Astrocyte (in vitro differentiated cells and primary cell): ENCODE measurements at regions not wholly inside any gene's neighbourhood (a gene's known extent, or its start where the extent isn't known, plus 50 kb on each side); places are given as distances from the start of the nearest gene placed in this dataset.

Experiments
- DNase-seq: peaks from one replicate; pipeline ENCODE4 v3.0.0-alpha.2; 2010; ENCODE audit warnings: low read depth
- FAIRE-seq: peaks from 2 replicates; lab custom pipeline; 2011; peaks lifted over from hg19 to GRCh38; lab: Jason Lieb, UNC
- H2AFZ ChIP-seq: 2 replicates; pipeline ENCODE4 v1.6.0; 2012; ENCODE audit warnings: low read depth, low read length, inconsistent platforms
- H3K27ac ChIP-seq: 2 replicates; pipeline ENCODE4 v1.5.1; 2011; ENCODE audit warnings: low read depth, low read length, inconsistent platforms
- H3K27me3 ChIP-seq: 2 replicates; pipeline ENCODE4 v1.6.0; 2011; ENCODE audit warnings: low read length, inconsistent platforms; ENCODE audit not compliant: insufficient read depth
- H3K36me3 ChIP-seq: 2 replicates; pipeline ENCODE4 v1.5.1; 2011; ENCODE audit warnings: low read length, inconsistent platforms; ENCODE audit not compliant: insufficient read depth
- H3K4me1 ChIP-seq: 2 replicates; pipeline ENCODE4 v1.5.1; 2011; ENCODE audit warnings: low read length, inconsistent platforms; ENCODE audit not compliant: insufficient read depth
- H3K4me2 ChIP-seq: 2 replicates; pipeline ENCODE4 v1.6.0; 2012; ENCODE audit warnings: low read length, inconsistent platforms
- H3K4me3 ChIP-seq: 2 replicates; pipeline ENCODE4 v1.5.1; 2011; ENCODE audit warnings: low read depth, mild to moderate bottlenecking, low read length, inconsistent platforms; ENCODE audit not compliant: insufficient read depth
- H3K79me2 ChIP-seq: 2 replicates; pipeline ENCODE4 v1.6.0; 2012; ENCODE audit warnings: mild to moderate bottlenecking, low read length, inconsistent platforms; ENCODE audit not compliant: insufficient read depth
- H3K9ac ChIP-seq: 2 replicates; pipeline ENCODE4 v1.6.0; 2012; ENCODE audit warnings: mild to moderate bottlenecking, low read length, inconsistent platforms
- H3K9me3 ChIP-seq: 2 replicates; pipeline ENCODE4 v1.5.1; 2012; ENCODE audit warnings: low read depth, mild to moderate bottlenecking, low read length, inconsistent platforms; ENCODE audit not compliant: insufficient read depth
- H4K20me1 ChIP-seq: 2 replicates; pipeline ENCODE4 v1.6.0; 2012; ENCODE audit warnings: low read length, inconsistent platforms; ENCODE audit not compliant: insufficient read depth
- H3K27ac Mint-ChIP-seq: one replicate; pipeline ENCODE4 v1.8.0; 2021; ENCODE audit warnings: mild to moderate bottlenecking, mixed read lengths; ENCODE audit not compliant: unreplicated experiment
- H3K27me3 Mint-ChIP-seq: one replicate; pipeline ENCODE4 v1.8.0; 2021; ENCODE audit warnings: low read depth, mixed read lengths; ENCODE audit not compliant: unreplicated experiment
- H3K36me3 Mint-ChIP-seq: one replicate; pipeline ENCODE4 v1.8.0; 2021; ENCODE audit warnings: low read depth, mixed read lengths; ENCODE audit not compliant: unreplicated experiment
- H3K4me1 Mint-ChIP-seq: one replicate; pipeline ENCODE4 v1.8.0; 2021; ENCODE audit warnings: low read depth, mixed read lengths; ENCODE audit not compliant: unreplicated experiment
- H3K4me3 Mint-ChIP-seq: one replicate; pipeline ENCODE4 v1.8.0; 2021; ENCODE audit warnings: mild to moderate bottlenecking, moderate library complexity, mixed read lengths; ENCODE audit not compliant: unreplicated experiment
- H3K9me3 Mint-ChIP-seq: one replicate; pipeline ENCODE4 v1.8.0; 2021; ENCODE audit warnings: mild to moderate bottlenecking, mixed read lengths; ENCODE audit not compliant: unreplicated experiment
- EZH2 ChIP-seq: IDR thresholded peaks from 2 replicates; pipeline ENCODE4 v1.6.1; 2012; ENCODE audit warnings: mild to moderate bottlenecking, low read length, inconsistent platforms; ENCODE audit not compliant: insufficient read depth
- TF ChIP-seq, protein P1 (sequence below): IDR thresholded peaks from 2 replicates; pipeline ENCODE4 v1.5.1; 2011; ENCODE audit warnings: low read depth, mild to moderate bottlenecking, inconsistent platforms, low read length, moderate library complexity; ENCODE audit not compliant: insufficient read depth

DNA sequence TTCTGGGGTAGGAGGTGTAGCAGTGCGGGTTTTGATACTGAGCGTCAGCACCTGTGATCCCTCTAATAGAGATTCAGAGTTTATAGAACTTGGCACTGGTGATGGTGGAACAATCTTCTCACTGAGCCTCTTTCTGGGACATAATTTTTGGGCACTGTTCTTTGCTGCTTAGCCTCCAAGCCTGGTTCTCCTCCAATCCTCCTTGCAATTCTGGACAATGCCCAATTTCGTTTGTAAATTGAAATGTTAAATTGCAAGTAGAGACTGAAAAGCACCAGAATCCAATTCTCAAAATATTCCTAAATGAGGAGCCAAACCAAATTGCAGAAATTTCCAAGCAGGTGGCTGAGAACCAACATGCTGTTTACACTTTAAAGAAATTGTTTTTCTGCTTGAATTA, 149.8 kb upstream of the ABI3BP start:
- TF ChIP-seq, protein P1, sequence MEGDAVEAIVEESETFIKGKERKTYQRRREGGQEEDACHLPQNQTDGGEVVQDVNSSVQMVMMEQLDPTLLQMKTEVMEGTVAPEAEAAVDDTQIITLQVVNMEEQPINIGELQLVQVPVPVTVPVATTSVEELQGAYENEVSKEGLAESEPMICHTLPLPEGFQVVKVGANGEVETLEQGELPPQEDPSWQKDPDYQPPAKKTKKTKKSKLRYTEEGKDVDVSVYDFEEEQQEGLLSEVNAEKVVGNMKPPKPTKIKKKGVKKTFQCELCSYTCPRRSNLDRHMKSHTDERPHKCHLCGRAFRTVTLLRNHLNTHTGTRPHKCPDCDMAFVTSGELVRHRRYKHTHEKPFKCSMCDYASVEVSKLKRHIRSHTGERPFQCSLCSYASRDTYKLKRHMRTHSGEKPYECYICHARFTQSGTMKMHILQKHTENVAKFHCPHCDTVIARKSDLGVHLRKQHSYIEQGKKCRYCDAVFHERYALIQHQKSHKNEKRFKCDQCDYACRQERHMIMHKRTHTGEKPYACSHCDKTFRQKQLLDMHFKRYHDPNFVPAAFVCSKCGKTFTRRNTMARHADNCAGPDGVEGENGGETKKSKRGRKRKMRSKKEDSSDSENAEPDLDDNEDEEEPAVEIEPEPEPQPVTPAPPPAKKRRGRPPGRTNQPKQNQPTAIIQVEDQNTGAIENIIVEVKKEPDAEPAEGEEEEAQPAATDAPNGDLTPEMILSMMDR, result no peak
- TF ChIP-seq EZH2, result no peak
- no peak overlapping the region for H3K4me3 Mint-ChIP-seq
- no peaks in the 10 kb centered on the region for H3K4me1 Mint-ChIP-seq
- no peaks in the 10 kb centered on the region for H3K9me3 Mint-ChIP-seq
- H3K27me3 ChIP-seq, result no peaks in the 10 kb centered on the region
- no peak overlapping the region for H3K9ac ChIP-seq
- H2AFZ ChIP-seq, result no peak overlapping the region
- no peaks in the 10 kb centered on the region for H3K9me3 ChIP-seq
- H3K4me2 ChIP-seq, result no peak overlapping the region
- DNase-seq, result no peak
- no peaks in the 10 kb centered on the region for H4K20me1 ChIP-seq
- H3K36me3 Mint-ChIP-seq, result no peaks in the 10 kb centered on the region
- no peaks in the 10 kb centered on the region for H3K27me3 Mint-ChIP-seq
- no peak overlapping the region for H3K4me3 ChIP-seq
- no peak overlapping the region for H3K27ac Mint-ChIP-seq
- H3K27ac ChIP-seq, result no peak overlapping the region
- no peaks in the 10 kb centered on the region for H3K36me3 ChIP-seq
- H3K4me1 ChIP-seq, result no peaks in the 10 kb centered on the region
- no peaks in the 10 kb centered on the region for H3K79me2 ChIP-seq
- no peak for FAIRE-seq

DNA sequence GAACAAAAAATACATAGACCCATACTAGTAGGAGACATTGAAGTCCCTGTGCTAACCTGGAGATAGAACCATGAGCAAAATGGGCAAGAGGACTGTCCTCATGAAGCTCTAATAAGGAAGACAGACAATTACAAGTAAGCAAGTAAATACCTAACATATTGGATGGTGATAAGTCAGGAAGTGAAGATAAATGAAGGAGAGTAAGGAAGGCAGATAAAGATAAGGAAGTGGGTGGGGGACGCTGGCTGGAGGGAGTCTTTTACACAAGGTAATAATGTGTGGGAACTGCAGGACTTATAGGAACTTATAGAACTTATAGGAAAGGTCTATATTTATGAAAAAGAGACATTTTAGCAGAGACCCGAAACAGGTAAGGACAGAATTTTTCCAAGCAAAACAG, 148.9 kb upstream of the ABI3BP start:
- no peaks in the 10 kb centered on the region for H3K9me3 ChIP-seq
- no peaks in the 10 kb centered on the region for H3K27me3 ChIP-seq
- no peak overlapping the region for H3K9ac ChIP-seq
- H3K36me3 ChIP-seq, result no peaks in the 10 kb centered on the region
- H3K79me2 ChIP-seq, result no peaks in the 10 kb centered on the region
- Mint-ChIP-seq H3K27ac (no peak overlapping the region), H3K36me3 (no peaks in the 10 kb centered on the region), H3K27me3 (no peaks in the 10 kb centered on the region), H3K4me3 (no peak overlapping the region), H3K4me1 (no peaks in the 10 kb centered on the region), H3K9me3 (no peaks in the 10 kb centered on the region)
- no peak overlapping the region for H3K4me3 ChIP-seq
- DNase-seq (no peak), FAIRE-seq (no peak)
- H3K27ac ChIP-seq, result no peak overlapping the region
- no peak overlapping the region for H2AFZ ChIP-seq
- H3K4me2 ChIP-seq, result no peak overlapping the region
- H3K4me1 ChIP-seq, result no peaks in the 10 kb centered on the region
- no peaks in the 10 kb centered on the region for H4K20me1 ChIP-seq
- TF ChIP-seq, protein P1, result no peak
- TF ChIP-seq EZH2, result no peak

DNA sequence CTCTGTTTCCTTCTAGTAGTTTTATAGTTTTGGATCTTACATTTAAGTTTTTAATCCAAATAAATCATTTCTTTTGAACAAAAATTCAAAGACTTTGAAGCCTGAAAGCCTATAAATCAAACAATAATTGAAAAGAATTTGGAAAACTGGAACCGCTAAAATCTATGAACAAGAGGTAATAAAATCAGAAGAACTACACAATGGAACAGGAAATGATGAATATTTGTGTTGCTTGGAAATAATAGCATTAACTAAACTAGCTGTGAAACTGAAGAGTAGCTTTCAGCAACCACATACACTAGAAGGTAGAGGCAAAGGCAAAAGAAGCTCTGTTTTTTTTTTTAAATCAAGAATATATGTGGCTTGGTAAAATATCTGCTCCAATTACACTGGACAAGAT, 147.9 kb upstream of the ABI3BP start:
- Mint-ChIP-seq H3K36me3 (no peaks in the 10 kb centered on the region), H3K27ac (no peak overlapping the region), H3K27me3 (no peaks in the 10 kb centered on the region), H3K4me1 (no peaks in the 10 kb centered on the region), H3K4me3 (no peak overlapping the region), H3K9me3 (no peaks in the 10 kb centered on the region)
- TF ChIP-seq EZH2, result no peak
- no peaks in the 10 kb centered on the region for H3K36me3 ChIP-seq
- FAIRE-seq (no peak), DNase-seq (no peak)
- H3K27ac ChIP-seq, result no peak overlapping the region
- no peaks in the 10 kb centered on the region for H3K79me2 ChIP-seq
- H3K27me3 ChIP-seq, result no peaks in the 10 kb centered on the region
- H3K4me1 ChIP-seq, result no peaks in the 10 kb centered on the region
- H3K4me3 ChIP-seq, result no peak overlapping the region
- no peak overlapping the region for H2AFZ ChIP-seq
- no peaks in the 10 kb centered on the region for H3K9me3 ChIP-seq
- no peak overlapping the region for H3K9ac ChIP-seq
- H3K4me2 ChIP-seq, result no peak overlapping the region
- no peaks in the 10 kb centered on the region for H4K20me1 ChIP-seq
